Fibroblast of lung (primary cell): ENCODE measurements at regions not wholly inside any gene's neighbourhood (a gene's known extent, or its start where the extent isn't known, plus 50 kb on each side); places are given as distances from the start of the nearest gene placed in this dataset.

ENCODE experiments used
- DNase-seq, 2 donors: peaks; one replicate each; pipeline versions ENCODE4 v3.0.0 to v3.0.0-alpha.2; 2010; ENCODE audit warnings: low read depth in 2 of 2
- H2AFZ ChIP-seq: 2 replicates; pipeline ENCODE4 v1.5.1; 2012; ENCODE audit warnings: low read length, control low read depth, inconsistent platforms
- H3K27ac ChIP-seq: 2 replicates; pipeline ENCODE4 v1.5.1; 2011; ENCODE audit warnings: low read length, control low read depth; ENCODE audit not compliant: insufficient read depth
- H3K27me3 ChIP-seq: 2 replicates; pipeline ENCODE4 v1.5.1; 2011; ENCODE audit warnings: mild to moderate bottlenecking, low read length; ENCODE audit not compliant: control insufficient read depth, insufficient read depth
- H3K36me3 ChIP-seq: 2 replicates; pipeline ENCODE4 v1.5.1; 2011; ENCODE audit warnings: low read length; ENCODE audit not compliant: control insufficient read depth, insufficient read depth
- H3K4me1 ChIP-seq: 2 replicates; pipeline ENCODE4 v1.5.1; 2011; ENCODE audit warnings: low read length; ENCODE audit not compliant: control insufficient read depth, insufficient read depth; ENCODE audit errors: extremely low read depth
- H3K4me2 ChIP-seq: 2 replicates; pipeline ENCODE4 v1.5.1; 2011; ENCODE audit warnings: low read length, control low read depth; ENCODE audit not compliant: insufficient read depth; ENCODE audit errors: extremely low read depth
- H3K4me3 ChIP-seq, 4 experiments: fragments of 200-600 bp in 1 of 4; sonication (generic) in 1 of 4; replicated peaks in 1 of 4; 2 replicates each; pipeline ENCODE4 v1.5.1; 2011 to 2016; ENCODE audit warnings: low read length in 4 of 4, low read depth in 3 of 4, mild to moderate bottlenecking in 3 of 4, control low read depth in 2 of 4, inconsistent platforms in 1 of 4, mixed read lengths in 1 of 4; ENCODE audit not compliant: insufficient read depth in 1 of 4; ENCODE audit errors: control extremely low read depth in 1 of 4
- H3K79me2 ChIP-seq: 2 replicates; pipeline ENCODE4 v1.5.1; 2012; ENCODE audit warnings: mild to moderate bottlenecking, low read length, inconsistent platforms; ENCODE audit not compliant: control insufficient read depth, insufficient read depth
- H3K9ac ChIP-seq: 2 replicates; pipeline ENCODE4 v1.5.1; 2011; ENCODE audit warnings: mild to moderate bottlenecking, low read length, control low read depth; ENCODE audit not compliant: insufficient read depth
- H3K9me3 ChIP-seq: 2 replicates; pipeline ENCODE4 v1.5.1; 2012; ENCODE audit warnings: low read depth, low read length; ENCODE audit not compliant: control insufficient read depth, insufficient read depth
- H4K20me1 ChIP-seq: 2 replicates; pipeline ENCODE4 v1.5.1; 2011; ENCODE audit warnings: low read length; ENCODE audit not compliant: control insufficient read depth, insufficient read depth; ENCODE audit errors: extremely low read depth
- CTCF ChIP-seq, 2 donors: IDR thresholded peaks in 1 of 2; conservative IDR thresholded peaks in 1 of 2; 1 replicate in 1 of 2; 2 replicates in 1 of 2; pipeline ENCODE4 v1.5.1; 2011 to 2012; ENCODE audit warnings: low read length in 2 of 2, control low read depth in 1 of 2, inconsistent platforms in 1 of 2, low read depth in 1 of 2, mild to moderate bottlenecking in 1 of 2
- EZH2 ChIP-seq: IDR thresholded peaks from 2 replicates; pipeline ENCODE4 v1.5.1; 2012; ENCODE audit warnings: low read length, control low read depth, mild to moderate bottlenecking; ENCODE audit errors: missing control alignments

DNA sequence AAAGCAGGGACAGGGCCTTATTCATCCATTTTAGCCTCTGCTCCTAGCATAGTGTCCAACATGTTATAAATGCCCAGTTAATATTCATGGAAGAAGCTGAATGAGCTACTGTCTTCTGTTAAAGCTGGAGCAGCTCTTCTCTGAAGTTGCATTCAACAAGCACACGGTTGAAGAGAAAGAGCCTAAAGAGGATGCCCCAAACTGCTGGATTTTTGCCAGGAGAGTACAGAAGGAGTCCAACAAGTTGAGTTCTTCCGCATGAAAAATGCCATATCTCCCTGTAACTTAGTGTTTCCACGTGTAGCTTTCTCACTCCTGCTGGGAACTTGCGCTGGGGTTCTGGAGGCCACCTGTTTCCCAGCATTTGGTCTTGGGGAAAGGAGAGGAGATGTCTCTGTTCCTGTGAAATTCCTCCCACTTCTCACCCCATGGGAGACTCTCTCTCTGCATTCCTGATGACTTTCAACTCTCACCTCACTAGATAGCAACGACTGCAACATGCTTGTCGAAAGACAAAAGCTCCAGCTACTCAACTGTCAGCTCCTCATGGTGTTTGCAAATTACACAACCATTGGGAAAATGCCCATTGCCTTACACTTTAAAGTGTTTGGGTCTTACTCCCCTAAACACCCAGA is 122.8 kb downstream of the KIF4B start:
- TF ChIP-seq EZH2: no peak
- Histone ChIP-seq H3K4me2 (no peak overlapping the region), H3K4me1 (no peaks in the 10 kb centered on the region)

GRCh38 chr5:155137683-155138082 is 124.1 kb downstream of the KIF4B start:
- Histone ChIP-seq H3K27me3 (no peaks in the 10 kb centered on the region), H3K9ac (no peak overlapping the region), H3K9me3 (no peaks in the 10 kb centered on the region), H3K4me1 (no peaks in the 10 kb centered on the region), H3K4me3 (no peak overlapping the region), H2AFZ (no peak overlapping the region), H3K27ac (no peak overlapping the region), H4K20me1 (no peaks in the 10 kb centered on the region), H3K79me2 (no peaks in the 10 kb centered on the region), H3K36me3 (no peaks in the 10 kb centered on the region), H3K4me2 (no peak overlapping the region)
- no peak for TF ChIP-seq EZH2
- no peak for DNase-seq

More for the DNA sequence above, 122.8 kb downstream of the KIF4B start:
- Histone ChIP-seq H3K9ac (no peak overlapping the region), H3K36me3 (no peaks in the 10 kb centered on the region), H3K9me3 (no peaks in the 10 kb centered on the region), H4K20me1 (no peaks in the 10 kb centered on the region), H3K79me2 (no peaks in the 10 kb centered on the region), H2AFZ (no peak overlapping the region), H3K27ac (no peak overlapping the region), H3K27me3 (no peaks in the 10 kb centered on the region), H3K4me3 (no peak overlapping the region)
- DNase-seq: no peak

GRCh38 chr5:155140646-155141045 is 127.1 kb downstream of the KIF4B start:
- DNase-seq: no peak
- H3K79me2 ChIP-seq: no peaks in the 10 kb centered on the region
- H3K4me3 ChIP-seq: no peak overlapping the region
- TF ChIP-seq EZH2 (no peak), CTCF (conservative IDR thresholded peaks at IDR 0.05 in 1 of 2, IDR thresholded peaks at IDR 0.05 in 1 of 2; ENCODE audit: low read depth in 1 of 2, low read length in 2 of 2) (no peak)
- no peaks in the 10 kb centered on the region for H3K9me3 ChIP-seq
- no peak overlapping the region for H3K9ac ChIP-seq
- no peaks in the 10 kb centered on the region for H3K36me3 ChIP-seq
- no peak overlapping the region for H3K27ac ChIP-seq
- H4K20me1 ChIP-seq: no peaks in the 10 kb centered on the region
- no peak overlapping the region for H2AFZ ChIP-seq
- no peak overlapping the region for H3K4me2 ChIP-seq
- no peaks in the 10 kb centered on the region for H3K4me1 ChIP-seq
- no peaks in the 10 kb centered on the region for H3K27me3 ChIP-seq

- H3K27ac ChIP-seq: no peak overlapping the region
- H3K9ac ChIP-seq: no peak overlapping the region
- no peaks in the 10 kb centered on the region for H4K20me1 ChIP-seq
- no peaks in the 10 kb centered on the region for H3K9me3 ChIP-seq
- H3K27me3 ChIP-seq: no peaks in the 10 kb centered on the region
- no peak for TF ChIP-seq EZH2
- TF ChIP-seq CTCF (conservative IDR thresholded peaks at IDR 0.05 in 1 of 2, IDR thresholded peaks at IDR 0.05 in 1 of 2; ENCODE audit: low read depth in 1 of 2, low read length in 2 of 2): no peak
- no peaks in the 10 kb centered on the region for H3K79me2 ChIP-seq
- no peaks in the 10 kb centered on the region for H3K4me1 ChIP-seq
- H3K4me2 ChIP-seq: no peak overlapping the region
- no peaks in the 10 kb centered on the region for H3K36me3 ChIP-seq
- no peak overlapping the region for H3K4me3 ChIP-seq
- no peak for DNase-seq
- no peak overlapping the region for H2AFZ ChIP-seq
Observed at GRCh38 chr5:155144956-155145355, 131.4 kb downstream of the KIF4B start.
